GM12875 (cell line): ENCODE measurements at regions not wholly inside any gene's neighbourhood (a gene's known extent, or its start where the extent isn't known, plus 50 kb on each side); places are given as distances from the start of the nearest gene placed in this dataset.

ENCODE experiments used
- H3K4me3 ChIP-seq: one replicate; pipeline ENCODE4 v1.5.1; 2011; ENCODE audit warnings: low read depth, low read length, control low read depth
- CTCF ChIP-seq: IDR thresholded peaks from 2 replicates; pipeline ENCODE4 v1.5.1; 2011; ENCODE audit warnings: low read depth, mild to moderate bottlenecking, control low read depth, inconsistent platforms, low read length, moderate library complexity, borderline replicate concordance; ENCODE audit not compliant: insufficient read depth

- no peak overlapping the region for H3K4me3 ChIP-seq
- TF ChIP-seq CTCF: no peak
These were observed 150.0 kb upstream of the AHI1 start for GRCh38 chr6:135647521-135647920.

- TF ChIP-seq CTCF: no peak
- H3K4me3 ChIP-seq: no peak overlapping the region
These were observed 154.6 kb upstream of the AHI1 start for GRCh38 chr6:135651964-135652755.

- no peak for TF ChIP-seq CTCF
- no peak overlapping the region for H3K4me3 ChIP-seq
These were observed 157.5 kb upstream of the AHI1 start for GRCh38 chr6:135655055-135655454.

- H3K4me3 ChIP-seq: no peak overlapping the region
- no peak for TF ChIP-seq CTCF
These were observed 159.7 kb upstream of the AHI1 start for GRCh38 chr6:135657207-135657606.

GRCh38 chr6:135658481-135658880 is 160.9 kb upstream of the AHI1 start:
- TF ChIP-seq CTCF: no peak
- H3K4me3 ChIP-seq: no peak overlapping the region

- no peak overlapping the region for H3K4me3 ChIP-seq
- no peak for TF ChIP-seq CTCF
These were observed 161.4 kb upstream of the AHI1 start for GRCh38 chr6:135658916-135659315.

- no peak for TF ChIP-seq CTCF
- H3K4me3 ChIP-seq: no peak overlapping the region
These were observed 167.0 kb upstream of the AHI1 start for GRCh38 chr6:135664527-135664926.
